Neural progenitor cell (in vitro differentiated cells): ENCODE measurements at regions not wholly inside any gene's neighbourhood (a gene's known extent, or its start where the extent isn't known, plus 50 kb on each side); places are given as distances from the start of the nearest gene placed in this dataset.

Source experiments
- CTCF ChIP-seq: fragments of 200-600 bp; sonication (generic); IDR thresholded peaks from 2 replicates; pipeline ENCODE4 v1.5.1; 2017; ENCODE audit warnings: antibody characterized with exemption, mild to moderate bottlenecking
- EZH2phosphoT487 ChIP-seq: fragments of 200-600 bp; sonication (generic); IDR thresholded peaks from 2 replicates; pipeline ENCODE4 v1.6.1; 2017; ENCODE audit warnings: antibody characterized with exemption

GRCh38 chr20:21020659-21021471 lies 85.3 kb downstream of the LINC00237 start:
- TF ChIP-seq CTCF: no peak
- TF ChIP-seq EZH2phosphoT487: no peak
